H9 (cell line): ENCODE measurements at regions not wholly inside any gene's neighbourhood (a gene's known extent, or its start where the extent isn't known, plus 50 kb on each side); places are given as distances from the start of the nearest gene placed in this dataset.

Experiments
- DNase-seq: peaks from one replicate; pipeline ENCODE4 v3.0.0-alpha.2; 2017
- H2AFZ ChIP-seq: one replicate; pipeline ENCODE4 v1.6.1; 2013; ENCODE audit warnings: mild to moderate bottlenecking, low read length, control low read depth, moderate library complexity
- H2AK5ac ChIP-seq: 2 replicates; pipeline ENCODE4 v1.6.1; 2013; ENCODE audit warnings: low read length, control low read depth, mixed read lengths; ENCODE audit not compliant: insufficient read length
- H2BK120ac ChIP-seq: one replicate; pipeline ENCODE4 v1.6.1; 2013; ENCODE audit warnings: low read depth, mild to moderate bottlenecking, low read length, control low read depth, inconsistent platforms; ENCODE audit not compliant: poor library complexity, severe bottlenecking
- H2BK12ac ChIP-seq: 2 replicates; pipeline ENCODE4 v1.6.1; 2013; ENCODE audit warnings: low read length, control low read depth, mixed read lengths, low read depth; ENCODE audit not compliant: insufficient read length
- H2BK15ac ChIP-seq: 2 replicates; pipeline ENCODE4 v1.6.1; 2013; ENCODE audit warnings: low read depth, low read length, control low read depth
- H2BK20ac ChIP-seq: one replicate; pipeline ENCODE4 v1.6.1; 2013; ENCODE audit warnings: low read depth, mild to moderate bottlenecking, low read length, control low read depth, inconsistent platforms; ENCODE audit not compliant: poor library complexity, severe bottlenecking
- H2BK5ac ChIP-seq: 2 replicates; pipeline ENCODE4 v1.6.1; 2013; ENCODE audit warnings: low read length, control low read depth, mixed read lengths; ENCODE audit not compliant: insufficient read length
- H3K14ac ChIP-seq: 2 replicates; pipeline ENCODE4 v1.6.1; 2013; ENCODE audit warnings: low read length, control low read depth; ENCODE audit not compliant: insufficient read depth
- H3K18ac ChIP-seq: 2 replicates; pipeline ENCODE4 v1.6.1; 2013; ENCODE audit warnings: low read depth, mild to moderate bottlenecking, mixed read lengths, low read length, control low read depth; ENCODE audit not compliant: insufficient read length
- H3K23ac ChIP-seq: 2 replicates; pipeline ENCODE4 v1.6.1; 2013; ENCODE audit warnings: low read length, control low read depth, mixed read lengths, low read depth; ENCODE audit not compliant: insufficient read length
- H3K23me2 ChIP-seq: 2 replicates; pipeline ENCODE4 v1.6.1; 2013; ENCODE audit warnings: low read depth, mild to moderate bottlenecking, mixed read lengths, low read length, control low read depth; ENCODE audit not compliant: insufficient read length, poor library complexity, severe bottlenecking
- H3K27ac ChIP-seq: 2 replicates; pipeline ENCODE4 v1.5.1; 2013; ENCODE audit warnings: low read length, control low read depth, mixed read lengths, low read depth; ENCODE audit not compliant: insufficient read length
- H3K27me3 ChIP-seq: 2 replicates; pipeline ENCODE4 v1.6.1; 2013; ENCODE audit warnings: low read length, control low read depth, inconsistent platforms; ENCODE audit not compliant: insufficient read depth
- H3K4ac ChIP-seq: 2 replicates; pipeline ENCODE4 v1.6.1; 2013; ENCODE audit warnings: low read depth, mild to moderate bottlenecking, control low read depth, inconsistent platforms, low read length, moderate library complexity
- H3K4me1 ChIP-seq: 2 replicates; pipeline ENCODE4 v1.6.1; 2013; ENCODE audit warnings: low read length, control low read depth, inconsistent platforms; ENCODE audit not compliant: insufficient read depth
- H3K4me2 ChIP-seq: 2 replicates; pipeline ENCODE4 v1.6.1; 2013; ENCODE audit warnings: low read length, control low read depth, mixed read lengths; ENCODE audit not compliant: insufficient read length, insufficient read depth
- H3K56ac ChIP-seq: 2 replicates; pipeline ENCODE4 v1.6.1; 2013; ENCODE audit warnings: low read depth, mild to moderate bottlenecking, mixed read lengths, low read length, control low read depth; ENCODE audit not compliant: insufficient read length
- H3K79me1 ChIP-seq: 2 replicates; pipeline ENCODE4 v1.6.1; 2013; ENCODE audit warnings: low read depth, mild to moderate bottlenecking, moderate library complexity, low read length, control low read depth, inconsistent platforms; ENCODE audit not compliant: insufficient read depth, poor library complexity, severe bottlenecking
- H3K79me2 ChIP-seq: 2 replicates; pipeline ENCODE4 v1.6.1; 2013; ENCODE audit warnings: low read length, control low read depth, inconsistent platforms; ENCODE audit not compliant: insufficient read depth
- H3K9ac ChIP-seq: 2 replicates; pipeline ENCODE4 v1.6.1; 2013; ENCODE audit warnings: low read length, control low read depth, mixed read lengths; ENCODE audit not compliant: insufficient read length; ENCODE audit errors: extremely low read depth
- H3K9me3 ChIP-seq: one replicate; pipeline ENCODE4 v1.6.1; 2013; ENCODE audit warnings: low read depth, low read length, inconsistent platforms; ENCODE audit not compliant: control insufficient read depth
- H3T11ph ChIP-seq: one replicate; pipeline ENCODE4 v1.6.1; 2013; ENCODE audit warnings: mild to moderate bottlenecking, low read length, control low read depth, inconsistent platforms
- H4K20me1 ChIP-seq: one replicate; pipeline ENCODE4 v1.6.1; 2013; ENCODE audit not compliant: control insufficient read depth, insufficient read length, insufficient read depth
- H4K5ac ChIP-seq: 2 replicates; pipeline ENCODE4 v1.6.1; 2013; ENCODE audit warnings: low read depth, mild to moderate bottlenecking, mixed read lengths, low read length, control low read depth; ENCODE audit not compliant: insufficient read length
- H4K8ac ChIP-seq: replicated peaks from 2 replicates; pipeline ENCODE4 v1.6.1; 2013; ENCODE audit warnings: low read length, control low read depth, mixed read lengths, low read depth; ENCODE audit not compliant: insufficient read length
- H4K91ac ChIP-seq: 2 replicates; pipeline ENCODE4 v1.6.1; 2013; ENCODE audit warnings: low read depth, mild to moderate bottlenecking, moderate library complexity, mixed read lengths, low read length, control low read depth; ENCODE audit not compliant: insufficient read length
- H3K27ac Mint-ChIP-seq, 3 experiments: 2 replicates in 2 of 3; 3 replicates in 1 of 3; pipeline ENCODE4 v1.8.0; 2020 to 2021; ENCODE audit warnings: mixed read lengths in 3 of 3, mild to moderate bottlenecking in 1 of 3, moderate library complexity in 1 of 3
- H3K27me3 Mint-ChIP-seq: 2 replicates; pipeline ENCODE4 v1.8.0; 2021; ENCODE audit warnings: low read depth, mild to moderate bottlenecking, moderate library complexity, mixed read lengths
- H3K36me3 Mint-ChIP-seq, 3 experiments: 2 replicates in 2 of 3; 3 replicates in 1 of 3; pipeline ENCODE4 v1.8.0; 2020 to 2021; ENCODE audit warnings: low read depth in 3 of 3, mixed read lengths in 3 of 3; ENCODE audit not compliant: insufficient read depth in 1 of 3
- H3K4me1 Mint-ChIP-seq, 2 experiments: 2 replicates each; pipeline ENCODE4 v1.8.0; 2020; ENCODE audit warnings: mixed read lengths in 2 of 2
- H3K4me3 Mint-ChIP-seq, 2 experiments: 2 replicates in 1 of 2; 3 replicates in 1 of 2; pipeline ENCODE4 v1.8.0; 2020 to 2021; ENCODE audit warnings: mild to moderate bottlenecking in 2 of 2, mixed read lengths in 2 of 2, moderate library complexity in 1 of 2
- H3K9me3 Mint-ChIP-seq, 2 experiments: 2 replicates in 1 of 2; 3 replicates in 1 of 2; pipeline ENCODE4 v1.8.0; 2020; ENCODE audit warnings: mild to moderate bottlenecking in 2 of 2, mixed read lengths in 2 of 2, moderate library complexity in 1 of 2
- CTCF ChIP-seq: fragments of 200-600 bp; sonication (generic); conservative IDR thresholded peaks from 3 replicates; pipeline ENCODE4 v1.8.0; 2021; ENCODE audit warnings: antibody characterized with exemption, mild to moderate bottlenecking
- WGBS: extraction: QIAGEN DNeasy Blood & Tissue Kit; methylation state at CpG from one replicate; pipeline ENCODE4 v1.1.7; 2013; ENCODE audit warnings: missing lambda C conversion rate, low lambda C conversion rate, mixed read lengths; ENCODE audit not compliant: insufficient read length; ENCODE audit errors: extremely low coverage; 5-methylcytosine and 5-hydroxymethylcytosine counted together

GRCh38 chr13:105599477-105600037, 935.9 kb downstream of the EFNB2 start:
- no peak overlapping the region for H3K4me3 Mint-ChIP-seq
- Histone ChIP-seq H3K23me2 (no peaks in the 10 kb centered on the region), H3K56ac (no peak overlapping the region), H3K14ac (no peak overlapping the region), H4K91ac (no peak overlapping the region), H3K4me2 (no peak overlapping the region), H3K27me3 (no peaks in the 10 kb centered on the region), H3K18ac (no peak overlapping the region), H3K27ac (no peak overlapping the region), H2BK12ac (no peak overlapping the region), H3K23ac (no peak overlapping the region), H3K4ac (no peak overlapping the region), H3K79me1 (no peaks in the 10 kb centered on the region), H4K5ac (no peak overlapping the region), H3K9ac (no peak overlapping the region), H2AK5ac (no peak overlapping the region), H2BK120ac (no peak overlapping the region), H2BK15ac (no peak overlapping the region), H3K9me3 (no peaks in the 10 kb centered on the region), H3K79me2 (no peaks in the 10 kb centered on the region), H2AFZ (no peak overlapping the region), H4K8ac (no peak overlapping the region), H4K20me1 (no peaks in the 10 kb centered on the region), H3K4me1 (no peaks in the 10 kb centered on the region), H2BK20ac (no peak overlapping the region), H2BK5ac (no peak overlapping the region), H3T11ph (no peak overlapping the region)
- H3K27me3 Mint-ChIP-seq = no peaks in the 10 kb centered on the region
- WGBS = no CpG with 5 or more reads among the region's 6 CpGs
- TF ChIP-seq CTCF = no peak
- no peaks in the 10 kb centered on the region for H3K4me1 Mint-ChIP-seq
- H3K9me3 Mint-ChIP-seq = no peaks in the 10 kb centered on the region
- no peaks in the 10 kb centered on the region for H3K36me3 Mint-ChIP-seq
- DNase-seq = no peak
- H3K27ac Mint-ChIP-seq = no peak overlapping the region; a peak in 1 of 7 replicates
